GM18870 (cell line): ENCODE measurements at regions not wholly inside any gene's neighbourhood (a gene's known extent, or its start where the extent isn't known, plus 50 kb on each side); places are given as distances from the start of the nearest gene placed in this dataset.
"Not testable (repeated sequence)": the region's sequence is repeated elsewhere in the genome, so short reads cannot be mapped to it uniquely, and the experiment has no call there.

Experiments used
- ATAC-seq: cut with Tn5 transposase; IDR thresholded peaks from one replicate; pipeline ENCODE4 v1.9.1; 2021; ENCODE audit warnings: moderate library complexity; ENCODE audit not compliant: unreplicated experiment

DNA sequence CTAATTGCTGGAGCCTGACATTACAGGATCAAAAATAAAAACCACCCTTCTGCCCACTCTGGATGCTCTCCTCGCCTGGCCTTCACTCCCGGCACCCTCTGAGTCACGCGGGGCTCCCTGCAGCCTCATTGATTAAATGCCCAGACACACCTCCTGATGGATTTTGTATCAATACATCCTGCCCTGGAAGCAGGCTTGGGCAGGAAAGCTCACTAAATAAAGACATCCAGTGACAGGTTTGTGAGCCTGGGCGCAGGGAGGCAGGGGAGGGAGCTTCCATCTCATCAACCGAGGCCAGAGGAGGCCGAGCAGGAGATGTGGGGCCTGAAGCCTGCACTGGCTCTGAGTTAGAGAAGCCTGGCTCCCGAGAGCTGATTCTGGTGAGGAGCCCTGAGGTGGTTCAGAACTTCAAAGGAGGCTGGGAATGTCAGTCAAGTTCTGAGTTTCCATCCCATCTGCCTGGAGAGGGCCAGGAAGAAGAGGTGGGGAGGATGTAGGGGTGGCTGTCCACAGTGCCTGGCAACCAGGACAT, 318.6 kb downstream of the ADGRD1 start:
- ATAC-seq = not testable (repeated sequence)

DNA sequence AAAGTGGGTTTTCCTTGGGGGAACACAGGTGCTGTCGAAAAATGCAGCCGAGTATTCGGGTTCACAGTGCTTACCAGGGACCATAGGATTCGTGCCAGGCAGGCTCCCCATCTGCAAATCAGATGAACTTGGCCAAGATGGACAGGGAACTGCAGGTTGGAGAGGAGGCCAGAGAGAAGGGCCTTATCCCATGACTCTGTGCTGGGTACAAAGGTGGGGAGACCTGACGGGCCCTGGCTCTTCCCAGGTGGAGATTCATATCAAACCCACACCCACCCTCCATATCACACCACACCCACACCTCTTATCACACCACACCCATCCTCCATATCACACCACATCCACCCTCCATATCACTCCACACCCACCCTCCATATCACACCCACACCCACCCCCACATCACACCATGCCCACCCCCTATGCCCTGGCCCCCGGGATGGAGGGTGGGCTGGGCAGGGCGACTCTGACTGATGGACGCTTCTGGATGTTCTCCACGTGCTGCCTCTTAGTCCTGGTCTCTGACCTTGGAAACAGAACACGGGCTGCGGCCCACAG, 319.7 kb downstream of the ADGRD1 start:
- no peak for ATAC-seq

DNA sequence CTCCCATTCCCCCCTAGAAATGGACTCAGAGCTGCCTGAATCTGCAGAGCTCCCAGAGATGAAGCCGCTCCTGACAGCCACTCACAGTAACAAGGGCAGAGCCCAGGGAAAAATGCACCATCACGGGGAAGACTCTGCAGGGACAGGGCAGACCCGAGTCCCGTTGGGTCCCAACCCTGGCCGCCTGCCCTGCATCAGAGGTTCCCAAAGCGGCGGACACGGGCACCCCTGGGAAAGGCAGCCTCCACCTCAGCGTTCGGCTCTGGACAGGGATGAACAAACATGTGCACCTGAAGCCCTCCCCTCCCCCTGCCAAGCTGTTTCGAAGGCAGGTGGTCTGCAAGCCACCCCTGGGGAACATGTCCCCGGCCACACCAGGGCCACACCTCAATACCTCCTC, 320.4 kb downstream of the ADGRD1 start:
- ATAC-seq = no peak

DNA sequence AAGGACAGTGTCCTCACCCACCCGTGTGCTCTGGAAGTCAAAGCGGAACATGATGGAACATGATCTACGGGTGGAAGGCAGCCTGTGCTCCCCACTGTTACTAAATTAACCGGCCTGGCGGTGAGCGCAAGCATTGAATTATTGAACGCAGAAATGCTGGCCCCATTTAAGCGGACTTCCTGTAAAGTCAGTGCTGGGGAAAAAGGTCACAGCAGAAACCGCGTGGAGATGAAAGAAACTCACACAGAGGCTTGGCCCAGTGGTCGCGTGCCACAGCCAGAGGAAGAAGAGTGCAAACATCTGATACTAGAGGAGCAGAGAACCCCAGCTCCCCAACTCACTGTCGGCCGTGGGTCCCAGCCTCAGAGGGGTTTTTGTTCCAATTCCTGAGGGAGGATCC, 321.2 kb downstream of the ADGRD1 start:
- no peak for ATAC-seq

DNA sequence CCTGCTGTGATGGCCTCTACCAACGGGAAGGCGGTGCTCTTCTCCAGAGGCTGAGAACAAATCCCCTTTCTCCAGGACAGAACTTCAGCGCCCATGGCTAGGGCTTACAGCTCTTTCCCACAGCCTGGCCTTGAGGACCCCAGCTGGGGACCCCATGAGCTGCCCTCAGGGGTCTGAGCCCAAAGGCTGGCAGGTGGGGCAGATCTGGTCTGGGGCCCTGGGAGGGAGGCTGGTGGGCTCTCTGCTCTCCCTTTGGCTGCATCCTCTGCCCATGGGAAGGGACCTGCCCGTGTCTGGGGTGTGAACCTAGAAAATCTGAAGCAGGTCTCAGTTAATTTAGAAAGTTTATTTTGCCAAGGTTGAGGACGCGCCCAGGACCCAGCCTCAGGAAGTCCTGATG, 322.1 kb downstream of the ADGRD1 start:
- ATAC-seq = no peak

GRCh38 chr12:131276501-131277185, 322.9 kb downstream of the ADGRD1 start:
- ATAC-seq = no peak

DNA sequence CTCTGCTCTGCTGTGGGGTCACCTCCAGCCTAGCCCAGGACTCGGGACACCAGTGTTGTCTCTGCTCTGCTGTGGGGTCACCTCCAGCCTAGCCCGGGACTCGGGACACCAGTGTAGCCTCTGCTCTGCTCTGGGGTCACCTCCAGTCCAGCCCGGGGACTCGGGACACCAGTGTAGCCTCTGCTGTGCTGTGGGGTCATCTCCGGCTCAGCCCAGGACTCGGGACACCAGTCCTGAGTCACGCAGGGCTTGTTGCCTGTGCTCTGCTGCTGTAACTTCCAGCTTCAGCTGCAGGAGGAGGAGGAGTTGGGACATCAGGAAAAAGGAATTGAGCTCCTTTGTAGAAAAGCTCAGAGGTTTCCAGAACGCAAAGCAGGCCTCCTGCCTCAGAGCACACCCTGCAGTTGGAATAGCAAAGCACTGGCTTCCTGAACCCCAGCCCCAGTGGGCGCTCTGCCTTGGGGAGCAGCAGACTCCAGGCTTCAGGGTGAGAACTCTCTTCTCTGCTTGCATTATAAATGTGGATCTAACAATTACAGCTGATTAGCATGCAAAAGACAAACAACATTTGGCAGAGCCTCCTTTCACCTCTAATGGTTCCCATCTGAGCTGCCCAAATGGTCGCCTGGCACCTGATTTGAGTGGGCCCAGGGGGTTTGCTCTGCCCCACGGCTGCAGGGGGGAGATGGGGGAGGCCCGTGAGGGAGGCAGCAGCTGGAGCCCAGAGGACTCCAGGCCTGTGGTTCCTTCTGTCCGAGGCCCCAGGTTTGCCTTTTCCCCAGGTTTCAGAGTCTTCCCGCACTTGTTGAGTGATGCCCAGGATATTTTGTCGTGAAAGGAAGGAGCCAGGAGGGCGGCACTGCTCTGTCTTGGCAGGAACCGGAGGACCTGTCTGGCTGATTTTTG, 323.7 kb downstream of the ADGRD1 start:
- not testable (repeated sequence) for ATAC-seq

GRCh38 chr12:131278451-131279115, 324.9 kb downstream of the ADGRD1 start:
- ATAC-seq = not testable (repeated sequence)

DNA sequence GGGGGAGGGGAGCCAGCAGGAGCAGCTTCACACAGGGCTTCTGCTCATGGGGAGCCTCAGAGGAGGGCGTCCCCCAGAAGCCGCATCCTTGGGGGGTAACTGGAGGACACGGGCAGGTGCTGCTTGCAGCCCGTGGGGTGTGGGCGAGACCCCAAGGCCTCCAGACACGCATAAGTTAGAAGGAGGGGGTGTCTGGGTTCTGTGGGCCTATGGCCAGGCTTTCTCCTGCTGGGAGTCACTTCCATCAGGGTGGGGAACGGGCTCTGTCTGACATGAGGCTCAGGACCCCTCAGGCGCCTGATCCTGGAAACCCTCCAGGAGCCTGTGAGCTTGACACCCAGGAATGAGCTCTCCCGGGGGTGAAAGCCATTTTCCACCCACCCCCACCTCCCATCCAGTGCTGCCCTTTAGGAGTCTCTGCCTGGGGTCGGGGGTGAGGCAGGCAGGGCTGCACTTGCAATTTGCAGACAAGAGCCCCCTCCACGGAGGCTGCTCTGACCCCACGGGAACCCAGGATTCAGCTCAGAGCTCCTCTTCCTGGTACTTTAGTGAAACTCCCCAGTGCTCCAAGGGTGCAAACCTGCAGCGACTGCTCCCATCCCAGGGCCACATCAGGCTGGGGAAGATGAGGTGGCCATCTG, 325.7 kb downstream of the ADGRD1 start:
- no peak for ATAC-seq

- no peak for ATAC-seq
Measured at GRCh38 chr12:131280426-131280825, 326.7 kb downstream of the ADGRD1 start.

DNA sequence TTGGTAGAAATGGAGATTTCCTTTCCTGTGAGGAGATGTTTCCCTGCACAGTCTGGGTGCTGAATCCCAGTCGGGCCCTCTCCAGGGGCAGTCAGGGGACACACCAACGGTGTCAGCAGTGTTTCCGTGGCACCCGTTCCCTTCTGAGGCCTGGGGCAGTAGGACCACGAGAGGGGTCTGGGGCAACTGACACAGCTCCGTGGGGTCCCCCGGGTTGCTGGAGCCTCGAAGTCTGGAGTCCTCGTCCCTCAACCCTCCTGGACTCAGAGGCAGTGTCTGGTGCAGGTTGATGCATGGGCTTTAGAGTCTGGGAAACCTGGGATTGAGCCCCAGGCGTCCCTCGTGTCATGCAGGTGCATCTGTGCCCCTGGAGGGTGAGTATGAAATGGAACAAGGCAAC, 327.3 kb downstream of the ADGRD1 start:
- ATAC-seq = no peak

DNA sequence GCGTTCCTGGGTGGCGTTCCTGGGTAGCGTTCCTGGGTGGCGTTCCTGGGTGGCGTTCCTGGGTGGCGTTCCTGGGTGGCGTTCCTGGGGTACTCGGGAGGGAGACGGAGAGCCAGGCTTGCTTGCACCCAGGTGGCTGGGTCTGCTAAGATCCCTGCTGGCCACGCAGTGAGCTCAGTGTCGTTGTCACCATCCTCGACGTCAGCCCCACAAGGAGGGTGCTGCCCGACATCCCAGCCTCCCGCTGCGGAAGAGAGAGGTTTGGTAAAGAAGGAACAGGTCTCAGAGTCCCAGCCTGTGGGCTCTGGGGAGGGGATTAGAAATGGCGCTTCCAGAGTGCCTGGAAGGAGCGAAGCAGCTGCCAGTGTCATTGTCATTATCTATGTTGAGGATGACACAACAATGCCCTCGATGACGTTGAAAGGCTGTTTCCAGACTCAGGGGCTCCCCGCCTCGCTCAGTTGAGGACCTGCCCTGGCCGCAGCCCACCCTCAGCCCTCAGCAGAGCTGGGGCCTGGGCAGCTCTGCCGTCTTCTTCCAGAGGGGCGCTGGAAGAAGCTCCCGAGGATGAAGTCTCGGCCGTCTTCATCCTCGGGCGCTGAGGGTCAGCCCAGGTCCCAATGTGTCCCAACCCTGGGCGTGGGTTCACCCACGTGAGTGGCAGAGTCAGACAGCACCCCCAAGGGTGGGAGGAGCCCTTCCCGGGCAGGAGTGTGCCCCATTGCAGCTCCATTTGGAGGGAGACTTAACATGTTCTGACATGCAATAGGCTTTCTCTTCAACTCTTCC, 328.8 kb downstream of the ADGRD1 start:
- no peak for ATAC-seq

GRCh38 chr12:131283191-131283861, 329.6 kb downstream of the ADGRD1 start:
- ATAC-seq = no peak

GRCh38 chr12:131283862-131284825, 330.4 kb downstream of the ADGRD1 start:
- not testable (repeated sequence) for ATAC-seq

- ATAC-seq = not testable (repeated sequence)
Measured at GRCh38 chr12:131284954-131285904, 331.5 kb downstream of the ADGRD1 start.

GRCh38 chr12:131285905-131286295, 332.2 kb downstream of the ADGRD1 start:
- not testable (repeated sequence) for ATAC-seq

DNA sequence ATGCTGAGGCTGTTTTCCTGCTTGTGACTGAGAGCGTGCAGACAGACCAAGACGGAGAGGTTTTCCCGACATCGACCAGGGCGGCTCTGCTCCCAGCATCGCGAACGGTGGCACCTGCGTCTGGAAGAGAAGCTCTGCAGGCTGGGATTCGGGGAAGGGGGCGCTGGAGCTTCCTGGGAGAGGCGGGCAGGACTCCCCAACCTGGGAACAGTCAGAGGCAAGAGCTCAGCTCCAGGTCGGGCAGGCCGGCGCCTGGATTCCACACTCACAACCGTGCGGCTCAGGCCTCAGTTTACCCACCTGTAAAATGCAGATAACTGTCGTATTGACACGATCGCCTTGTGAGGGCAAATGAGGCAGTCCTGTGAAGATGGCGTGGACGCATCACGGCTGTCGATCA, 332.6 kb downstream of the ADGRD1 start:
- not testable (repeated sequence) for ATAC-seq
